K562 (cell line): ENCODE measurements at regions not wholly inside any gene's neighbourhood (a gene's known extent, or its start where the extent isn't known, plus 50 kb on each side); places are given as distances from the start of the nearest gene placed in this dataset.

Source experiments
- CAMTA2 ChIP-seq: fragments of 250-450 bp; sonication (Bioruptor Pico); conservative IDR thresholded peaks from 2 replicates; pipeline ENCODE4 v1.5.1; 2022
- E2F3 ChIP-seq: fragments of 250-450 bp; sonication (Bioruptor Pico); IDR thresholded peaks from 2 replicates; pipeline ENCODE4 v1.4.0; 2020; ENCODE audit warnings: mild to moderate bottlenecking
- GATA2 ChIP-seq: sonication (generic); formaldehyde crosslinking; IDR thresholded peaks from 2 replicates; pipeline ENCODE4 v1.4.0; 2020; ENCODE audit warnings: mild to moderate bottlenecking, missing genetic modification reagents
- TAL1 ChIP-seq: fragments of 450-650 bp; IDR thresholded peaks from 2 replicates; pipeline ENCODE4 v1.6.1; 2016; ENCODE audit warnings: mild to moderate bottlenecking
- ZNF133 ChIP-seq: fragments of 250-450 bp; sonication (Bioruptor Pico); IDR thresholded peaks from 2 replicates; pipeline ENCODE4 v1.4.0; 2020; ENCODE audit warnings: mild to moderate bottlenecking
- ZNF253 ChIP-seq: fragments of 250-450 bp; sonication (Bioruptor Pico); conservative IDR thresholded peaks from 2 replicates; pipeline ENCODE4 v1.6.1; 2021; ENCODE audit warnings: mild to moderate bottlenecking
- ZSCAN32 ChIP-seq: fragments of 450-650 bp; formaldehyde crosslinking; IDR thresholded peaks from 2 replicates; pipeline ENCODE4 v1.4.0; 2020; ENCODE audit warnings: mild to moderate bottlenecking, moderate library complexity

DNA sequence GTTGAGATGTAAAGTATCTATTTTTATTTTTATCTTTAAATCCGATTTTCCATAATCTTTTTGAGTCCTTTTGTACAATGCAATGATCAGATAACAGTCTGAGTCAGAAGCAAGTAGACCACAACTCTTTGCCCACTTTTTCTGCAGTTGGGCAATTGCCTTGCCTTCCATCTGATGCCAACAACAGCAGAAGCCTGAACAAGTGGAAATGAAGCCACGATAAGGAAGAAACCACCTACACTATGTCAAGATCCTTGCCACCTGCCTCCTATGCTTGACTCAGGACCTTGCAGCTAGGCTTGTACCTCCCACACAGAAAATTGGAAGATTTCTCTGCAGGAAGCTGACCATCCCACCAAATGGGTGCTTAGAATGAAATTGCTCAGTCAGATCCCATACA lies 78.6 kb downstream of the ANXA1 start:
- TF ChIP-seq TAL1 (no peak), CAMTA2 (CRISPR knock-in tag) (no peak), ZNF253 (CRISPR knock-in tag) (no peak), E2F3 (CRISPR knock-in tag) (no peak), ZNF133 (CRISPR knock-in tag) (no peak), ZSCAN32 (no peak), GATA2 (CRISPR knock-in tag) (no peak)
